Mesodermal cell (in vitro differentiated cells): ENCODE measurements at regions not wholly inside any gene's neighbourhood (a gene's known extent, or its start where the extent isn't known, plus 50 kb on each side); places are given as distances from the start of the nearest gene placed in this dataset.
"Not testable (repeated sequence)": the region's sequence is repeated elsewhere in the genome, so short reads cannot be mapped to it uniquely, and the experiment has no call there.

ENCODE experiments used
- H3K27ac ChIP-seq: 2 replicates; pipeline ENCODE4 v1.7.0; 2013; ENCODE audit warnings: mild to moderate bottlenecking, low read depth, low read length, moderate library complexity; ENCODE audit not compliant: severe bottlenecking
- H3K36me3 ChIP-seq: 2 replicates; pipeline ENCODE4 v1.7.1; 2013; ENCODE audit warnings: mild to moderate bottlenecking, low read length, moderate library complexity; ENCODE audit not compliant: control insufficient read depth, insufficient read depth
- H3K4me1 ChIP-seq: one replicate; pipeline ENCODE4 v1.7.1; 2013; ENCODE audit warnings: mild to moderate bottlenecking, low read length; ENCODE audit not compliant: insufficient read depth, control insufficient read depth, poor library complexity, severe bottlenecking
- H3K4me3 ChIP-seq: 2 replicates; pipeline ENCODE4 v1.7.0; 2013; ENCODE audit warnings: low read length, control low read depth, mild to moderate bottlenecking; ENCODE audit not compliant: insufficient read depth, poor library complexity, severe bottlenecking; ENCODE audit errors: extremely low read depth
- H3K9me3 ChIP-seq: 2 replicates; pipeline ENCODE4 v1.7.1; 2013; ENCODE audit warnings: mild to moderate bottlenecking, low read length, moderate library complexity; ENCODE audit not compliant: control insufficient read depth
- WGBS, 2 experiments: methylation state at CpG; one replicate each; pipeline ENCODE4 v1.1.5; 2013; ENCODE audit warnings: missing lambda C conversion rate in 2 of 2; ENCODE audit not compliant: insufficient coverage in 2 of 2; 5-methylcytosine and 5-hydroxymethylcytosine counted together

DNA sequence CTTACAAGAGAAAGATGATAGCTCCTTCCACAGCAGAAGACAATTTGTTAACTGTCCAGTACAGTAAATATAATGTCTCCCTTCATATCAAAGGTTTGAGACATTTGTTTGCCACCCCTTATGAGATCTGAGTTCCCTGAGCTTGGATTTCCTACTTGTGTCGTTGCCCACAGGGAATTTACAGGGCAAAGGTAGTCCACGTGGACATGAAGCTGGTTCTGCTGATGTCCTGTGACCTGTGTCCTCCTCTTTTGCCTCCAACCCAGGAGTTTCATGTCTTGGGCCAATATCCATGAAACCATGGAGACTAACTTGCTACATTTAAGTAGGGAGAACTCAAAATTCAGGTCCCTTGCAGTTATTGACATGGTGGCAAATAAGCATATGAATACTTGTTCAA, 172.2 kb upstream of the KCTD7 start:
- H3K4me3 ChIP-seq, H3K36me3 ChIP-seq, H3K27ac ChIP-seq, H3K4me1 ChIP-seq, H3K9me3 ChIP-seq: not testable (repeated sequence)
- 100% methylated on average over 1 of the region's 2 CpGs; no CpG with 5 or more reads in 1 of the 2 experiments for WGBS, 2 experiments

DNA sequence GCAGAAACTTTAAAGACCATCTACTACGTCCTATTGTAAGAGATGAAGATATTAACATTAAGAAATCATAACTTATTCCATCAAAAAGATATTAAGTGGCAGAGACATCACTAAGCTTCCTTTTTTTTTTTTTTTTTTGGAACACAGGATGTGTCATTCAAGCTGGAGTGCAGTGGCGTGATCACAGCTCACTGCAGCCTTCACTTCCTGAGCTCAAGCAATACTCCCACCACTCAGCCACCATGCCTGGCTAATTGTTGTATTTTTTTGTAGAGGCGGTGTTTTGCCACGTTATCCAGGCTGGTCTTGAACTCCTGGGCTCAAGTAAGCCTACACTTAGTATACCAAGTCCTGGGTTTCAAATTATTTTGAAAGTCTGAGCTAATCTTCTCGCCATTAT, 169.7 kb upstream of the KCTD7 start:
- not testable (repeated sequence) for H3K27ac ChIP-seq, H3K36me3 ChIP-seq, H3K4me3 ChIP-seq, H3K9me3 ChIP-seq, H3K4me1 ChIP-seq
- WGBS, 2 experiments = 60% methylated on average over 1 of the region's 5 CpGs; no CpG with 5 or more reads in 1 of the 2 experiments

DNA sequence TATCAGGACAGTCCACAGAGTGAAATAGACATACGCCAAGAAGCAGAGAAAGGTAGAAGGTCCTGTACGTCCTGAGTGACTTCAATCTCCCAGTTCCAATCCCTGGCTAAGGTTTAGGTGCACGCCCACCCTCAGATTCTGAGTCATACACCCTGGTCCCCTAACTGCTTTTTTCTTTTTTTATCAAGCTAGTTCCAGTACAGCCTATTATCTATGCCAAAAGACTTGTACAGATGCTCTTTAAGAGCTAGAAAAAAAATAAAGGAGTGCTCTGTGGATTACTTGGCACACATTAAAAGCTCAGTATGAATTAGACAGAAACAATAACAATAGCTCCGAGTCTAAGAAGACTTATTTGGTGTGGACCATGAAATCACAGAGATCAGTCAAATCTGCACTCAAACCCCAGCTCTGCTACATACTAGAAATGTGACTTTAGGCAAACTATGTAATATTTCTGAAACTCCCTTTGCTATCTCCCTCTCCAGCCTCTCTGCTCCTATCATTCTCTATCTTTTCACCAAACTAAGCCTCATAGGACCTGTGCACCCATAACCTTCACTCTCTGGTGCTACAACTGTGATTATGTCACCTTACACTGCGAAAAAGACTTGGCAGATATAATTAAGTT, 168.8 kb upstream of the KCTD7 start:
- not testable (repeated sequence) for H3K36me3 ChIP-seq, H3K9me3 ChIP-seq, H3K27ac ChIP-seq, H3K4me1 ChIP-seq, H3K4me3 ChIP-seq
- 85 to 90% methylated on average over 2 of the region's 5 CpGs for WGBS, 2 experiments

DNA sequence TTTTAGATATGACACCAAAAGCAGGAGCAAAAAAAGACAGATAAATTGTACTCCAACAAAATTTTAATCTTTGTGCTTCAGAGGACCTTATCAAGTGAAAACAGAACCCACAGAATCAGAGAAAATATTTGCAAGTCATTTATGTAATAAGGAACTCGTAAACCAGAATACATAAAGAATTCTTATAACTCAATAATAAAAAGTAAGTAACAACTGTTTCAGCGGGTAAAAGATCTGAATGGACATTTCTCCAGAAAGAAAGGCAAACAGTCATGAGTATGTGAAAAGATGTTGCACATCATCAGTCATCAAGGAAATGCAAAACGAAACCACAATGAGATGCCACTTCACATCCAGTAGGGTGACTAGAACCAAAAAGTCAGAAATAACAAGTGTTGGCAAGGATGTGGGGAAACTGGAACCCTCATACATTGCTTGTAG, 167.7 kb upstream of the KCTD7 start:
- 80% methylated on average over 2 of the region's 3 CpGs; no CpG with 5 or more reads in 1 of the 2 experiments for WGBS, 2 experiments

DNA sequence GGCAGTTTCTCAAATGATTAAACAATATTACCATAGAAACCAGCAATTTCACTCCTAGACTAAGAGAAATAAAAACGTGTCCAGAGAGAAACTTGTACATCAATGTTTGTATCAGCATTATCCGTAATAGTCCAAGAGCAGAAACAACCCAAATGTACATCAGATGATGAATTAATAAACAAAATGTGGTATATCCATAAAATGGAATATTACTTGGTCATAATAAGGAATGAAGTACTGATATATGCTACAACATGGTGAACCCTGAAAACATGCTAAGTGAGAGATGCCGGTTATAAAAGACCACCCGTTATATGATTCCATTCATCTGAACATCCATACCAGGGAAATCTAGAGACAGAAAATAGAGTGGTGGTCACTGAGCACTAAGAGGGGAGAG, 167.3 kb upstream of the KCTD7 start:
- H3K4me1 ChIP-seq, H3K27ac ChIP-seq, H3K36me3 ChIP-seq, H3K4me3 ChIP-seq, H3K9me3 ChIP-seq: not testable (repeated sequence)
- no CpG with 5 or more reads among the region's 4 CpGs for WGBS, 2 experiments

More for the DNA sequence above, 167.7 kb upstream of the KCTD7 start:
- Histone ChIP-seq H3K4me1 (no peaks in the 10 kb centered on the region), H3K4me3 (no peak overlapping the region), H3K9me3 (no peaks in the 10 kb centered on the region), H3K27ac (no peak overlapping the region), H3K36me3 (no peaks in the 10 kb centered on the region)

DNA sequence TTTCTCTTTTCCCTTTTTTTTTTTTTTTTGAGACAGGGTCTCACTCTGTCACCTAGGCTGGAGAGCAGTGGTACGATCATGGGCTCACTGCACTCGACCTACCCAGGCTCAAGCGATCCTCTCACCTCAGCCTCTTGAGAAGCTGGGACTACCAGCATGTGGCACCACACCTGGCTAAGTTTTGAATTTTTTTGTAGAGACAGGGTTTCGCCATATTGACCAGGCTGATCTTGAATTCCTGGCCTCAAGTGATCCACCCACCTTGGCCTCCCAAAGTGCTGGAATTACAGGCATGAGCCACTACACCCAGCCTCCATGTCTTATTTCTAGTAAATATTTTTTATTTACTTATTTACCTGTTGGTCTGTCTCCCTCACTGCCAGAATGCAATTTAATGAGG, 165.8 kb upstream of the KCTD7 start:
- WGBS, 2 experiments = 90 to 93% methylated on average over 3 of the region's 4 CpGs
- H3K9me3 ChIP-seq, H3K36me3 ChIP-seq, H3K4me1 ChIP-seq, H3K27ac ChIP-seq, H3K4me3 ChIP-seq: not testable (repeated sequence)

DNA sequence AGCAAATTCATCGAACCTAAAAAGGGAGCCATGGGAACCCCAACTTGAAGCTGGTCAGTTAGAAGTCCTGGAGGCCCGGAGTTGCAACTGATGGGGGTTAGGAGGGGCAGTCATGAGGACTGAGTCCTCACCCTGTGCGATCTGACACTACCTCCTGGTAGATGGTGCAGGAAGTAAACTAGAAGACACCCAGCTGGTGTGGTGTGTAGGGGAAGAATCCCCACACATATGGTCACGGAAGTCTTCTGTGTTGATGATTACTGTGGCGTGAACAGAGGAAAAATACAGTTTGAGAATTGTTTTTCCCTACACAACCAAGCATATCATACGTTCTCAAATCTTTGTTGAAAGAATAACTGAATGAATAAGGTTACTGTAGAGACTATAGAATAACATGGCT, 164.6 kb upstream of the KCTD7 start:
- WGBS, 2 experiments = 87% methylated on average over 3 of the region's 6 CpGs; no CpG with 5 or more reads in 1 of the 2 experiments
- no peak overlapping the region for H3K27ac ChIP-seq
- no peaks in the 10 kb centered on the region for H3K36me3 ChIP-seq
- no peak overlapping the region for H3K4me3 ChIP-seq
- no peaks in the 10 kb centered on the region for H3K4me1 ChIP-seq
- no peaks in the 10 kb centered on the region for H3K9me3 ChIP-seq

DNA sequence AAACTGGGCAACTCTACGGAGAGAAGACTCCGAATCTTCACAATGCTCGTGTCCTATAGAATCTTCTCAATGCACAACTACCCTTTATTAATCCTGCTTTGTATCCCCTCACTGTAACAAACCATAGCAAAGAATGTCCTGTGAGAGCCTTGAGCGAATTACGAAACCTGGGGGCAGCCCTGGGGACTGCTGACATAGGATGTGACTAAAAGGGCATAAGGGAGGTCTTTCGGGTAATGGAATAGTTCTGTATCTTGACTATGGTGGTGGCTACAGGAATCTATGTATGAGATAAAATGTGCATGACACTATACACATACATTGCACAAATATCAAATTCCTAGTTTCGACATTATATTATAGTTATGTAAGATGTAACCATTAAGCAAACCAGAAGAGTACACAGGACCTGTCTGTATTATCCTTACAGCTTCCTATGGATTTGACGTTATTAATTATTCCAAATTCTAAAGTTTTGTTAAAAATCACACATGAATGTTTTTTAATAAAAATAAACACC, 162.5 kb upstream of the KCTD7 start:
- H3K4me3 ChIP-seq = no peak overlapping the region
- 90 to 92% methylated on average over 2 to 5 of the region's 8 CpGs for WGBS, 2 experiments
- no peak overlapping the region for H3K27ac ChIP-seq
- H3K36me3 ChIP-seq = no peaks in the 10 kb centered on the region
- H3K9me3 ChIP-seq = no peaks in the 10 kb centered on the region
- H3K4me1 ChIP-seq = no peaks in the 10 kb centered on the region

DNA sequence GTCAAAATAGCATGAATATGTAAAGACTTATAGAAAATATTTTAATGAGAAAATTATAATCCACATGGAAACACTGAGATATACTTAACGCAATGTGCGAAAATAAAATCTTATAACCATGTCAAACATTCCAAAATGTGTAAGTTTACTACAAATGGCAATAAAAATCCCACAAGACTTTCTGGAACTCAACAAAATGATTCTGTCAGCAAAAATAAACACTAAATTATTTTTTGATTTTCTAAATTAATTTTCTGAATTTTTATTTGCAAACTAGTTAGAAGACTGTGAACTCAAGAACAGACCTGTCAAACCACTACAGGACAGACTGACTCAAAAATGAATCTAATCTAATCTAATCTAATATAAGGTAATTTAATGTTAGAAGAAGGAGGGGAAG, 160.8 kb upstream of the KCTD7 start:
- Histone ChIP-seq H3K9me3 (no peaks in the 10 kb centered on the region), H3K4me1 (no peaks in the 10 kb centered on the region), H3K36me3 (no peaks in the 10 kb centered on the region), H3K27ac (no peak overlapping the region), H3K4me3 (no peak overlapping the region)
- WGBS, 2 experiments = 80 to 100% methylated on average over 1 to 2 of the region's 2 CpGs

DNA sequence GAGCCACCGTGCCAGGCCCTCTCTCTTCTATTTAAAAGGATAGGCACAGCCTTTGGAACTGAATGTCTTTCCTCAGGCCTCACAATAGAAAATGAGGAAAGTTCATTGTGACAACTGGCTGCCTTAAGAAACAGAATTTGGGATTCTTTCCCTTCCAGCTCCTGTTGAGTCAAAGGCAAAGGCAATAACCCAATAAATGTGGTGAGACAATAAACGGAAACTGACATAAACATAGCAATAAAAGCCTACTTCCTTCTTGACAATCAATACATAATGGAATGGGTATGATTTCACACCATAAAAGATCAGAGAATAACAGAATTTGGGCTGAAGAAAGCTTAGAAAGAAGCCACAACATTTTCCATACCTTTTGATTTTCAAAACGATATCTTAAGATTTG, 155.6 kb upstream of the KCTD7 start:
- not testable (repeated sequence) for H3K4me3 ChIP-seq, H3K9me3 ChIP-seq, H3K4me1 ChIP-seq, H3K36me3 ChIP-seq, H3K27ac ChIP-seq
- WGBS, 2 experiments = 100% methylated on average over 1 of the region's 3 CpGs

DNA sequence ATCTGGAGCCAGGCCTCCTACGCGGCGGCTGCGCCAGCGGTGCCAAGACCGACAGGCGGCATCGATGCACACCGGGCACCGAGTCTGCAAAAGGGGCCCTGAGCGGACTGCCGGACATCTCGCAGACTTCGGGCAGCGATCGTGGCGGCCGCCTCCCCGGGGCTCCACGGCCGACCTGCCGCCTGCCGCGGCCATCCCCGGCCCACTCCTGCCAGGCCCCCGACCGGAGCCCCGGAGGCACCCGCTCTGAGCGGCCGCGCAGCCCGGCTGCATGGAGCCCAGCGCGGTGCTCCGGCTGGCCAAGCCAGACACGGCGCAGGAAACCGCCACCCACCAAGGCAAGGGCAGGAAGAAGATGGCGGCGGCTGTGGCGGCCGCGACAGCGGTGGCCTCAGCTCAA, 154.2 kb upstream of the KCTD7 start:
- Histone ChIP-seq H3K36me3 (peaks cover 4% of the 10 kb centered on the region), H3K9me3 (no peaks in the 10 kb centered on the region), H3K4me1 (no peaks in the 10 kb centered on the region), H3K4me3 (no peak overlapping the region), H3K27ac (no peak overlapping the region)
- WGBS, 2 experiments = 96 to 97% methylated on average over 23 to 42 of the region's 45 CpGs
